Mammary epithelial cell (primary cell): ENCODE measurements at regions not wholly inside any gene's neighbourhood (a gene's known extent, or its start where the extent isn't known, plus 50 kb on each side); places are given as distances from the start of the nearest gene placed in this dataset.

Source experiments
- EZH2 ChIP-seq: IDR thresholded peaks from 2 replicates; pipeline ENCODE4 v1.6.1; 2012; ENCODE audit warnings: low read length, inconsistent platforms, borderline replicate concordance
- TF ChIP-seq, protein P1 (sequence below), 2 donors: IDR thresholded peaks in 1 of 2; conservative IDR thresholded peaks in 1 of 2; 2 replicates each; pipeline ENCODE4 v1.5.1; 2011 to 2012; ENCODE audit warnings: inconsistent platforms in 2 of 2, low read length in 2 of 2, mild to moderate bottlenecking in 2 of 2, control low read depth in 1 of 2, low read depth in 1 of 2; ENCODE audit not compliant: insufficient read depth in 1 of 2; ENCODE audit errors: extremely low read depth in 1 of 2

GRCh38 chrX:100512471-100512870 is 72.3 kb upstream of the TNMD start:
- TF ChIP-seq, protein P1, sequence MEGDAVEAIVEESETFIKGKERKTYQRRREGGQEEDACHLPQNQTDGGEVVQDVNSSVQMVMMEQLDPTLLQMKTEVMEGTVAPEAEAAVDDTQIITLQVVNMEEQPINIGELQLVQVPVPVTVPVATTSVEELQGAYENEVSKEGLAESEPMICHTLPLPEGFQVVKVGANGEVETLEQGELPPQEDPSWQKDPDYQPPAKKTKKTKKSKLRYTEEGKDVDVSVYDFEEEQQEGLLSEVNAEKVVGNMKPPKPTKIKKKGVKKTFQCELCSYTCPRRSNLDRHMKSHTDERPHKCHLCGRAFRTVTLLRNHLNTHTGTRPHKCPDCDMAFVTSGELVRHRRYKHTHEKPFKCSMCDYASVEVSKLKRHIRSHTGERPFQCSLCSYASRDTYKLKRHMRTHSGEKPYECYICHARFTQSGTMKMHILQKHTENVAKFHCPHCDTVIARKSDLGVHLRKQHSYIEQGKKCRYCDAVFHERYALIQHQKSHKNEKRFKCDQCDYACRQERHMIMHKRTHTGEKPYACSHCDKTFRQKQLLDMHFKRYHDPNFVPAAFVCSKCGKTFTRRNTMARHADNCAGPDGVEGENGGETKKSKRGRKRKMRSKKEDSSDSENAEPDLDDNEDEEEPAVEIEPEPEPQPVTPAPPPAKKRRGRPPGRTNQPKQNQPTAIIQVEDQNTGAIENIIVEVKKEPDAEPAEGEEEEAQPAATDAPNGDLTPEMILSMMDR (conservative IDR thresholded peaks at IDR 0.05 in 1 of 2, IDR thresholded peaks at IDR 0.05 in 1 of 2; ENCODE audit: extremely low read depth in 1 of 2, insufficient read depth in 1 of 2, low read depth in 1 of 2, low read length in 2 of 2), result peak; percentile 62 to 66
- TF ChIP-seq EZH2, result no peak
